Embryonic facial prominence (tissue), 1 donor: ENCODE measurements at regions not wholly inside any gene's neighbourhood (a gene's known extent, or its start where the extent isn't known, plus 50 kb on each side); places are given as distances from the start of the nearest gene placed in this dataset.
A peak's percentile ranks its signal among the peaks of the same experiment; 100 is the strongest.
"Not testable (repeated sequence)": the region's sequence is repeated elsewhere in the genome, so short reads cannot be mapped to it uniquely, and the experiment has no call there.

ENCODE experiments used
- DNase-seq: peaks from one replicate; pipeline ENCODE4 v3.0.0-alpha.2; 2016; ENCODE audit errors: extremely low spot score

- DNase-seq, result not testable (repeated sequence)
Observed at GRCh38 chr5:44756097-44756496, 52.6 kb upstream of the MRPS30 start.

DNA sequence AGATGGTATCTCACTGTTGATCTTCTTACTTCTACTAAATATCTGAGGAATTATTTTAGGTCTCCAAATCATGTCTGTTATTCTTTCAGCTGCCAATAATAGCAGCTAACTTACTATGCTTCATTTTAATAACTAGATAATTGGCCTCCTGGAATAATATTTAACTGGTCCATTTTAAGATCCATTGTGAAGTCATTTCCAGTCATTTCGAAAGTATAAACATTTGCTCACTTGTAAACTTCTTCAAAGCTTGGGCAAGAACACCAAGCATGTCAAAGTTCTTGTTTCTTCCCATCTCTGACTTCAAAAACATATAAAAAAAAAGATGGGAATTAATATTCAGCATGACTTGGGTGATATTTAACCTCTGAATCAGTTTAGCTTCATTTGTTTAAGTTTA is 61.4 kb upstream of the MRPS30 start:
- DNase-seq, result no peak

DNA sequence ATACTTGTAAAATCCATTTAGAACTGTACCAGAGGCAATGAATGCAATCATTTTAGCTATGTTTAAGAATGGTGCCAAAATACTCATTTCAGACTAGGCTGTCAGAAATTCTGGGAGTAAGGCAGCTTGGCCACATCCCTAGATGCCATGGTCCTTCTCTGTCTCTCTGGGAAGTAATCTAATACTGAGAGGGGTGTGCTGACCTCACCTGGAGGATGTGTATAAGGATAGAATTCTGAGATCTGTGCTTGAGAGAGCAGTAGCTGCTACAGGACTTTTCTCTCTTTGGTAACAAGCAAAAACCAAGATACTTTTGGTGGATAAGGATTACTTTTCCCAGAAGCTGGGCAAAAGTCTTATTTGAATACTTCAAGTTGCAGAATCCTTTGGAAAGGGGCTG is 68.1 kb upstream of the MRPS30 start:
- DNase-seq, result no peak

DNA sequence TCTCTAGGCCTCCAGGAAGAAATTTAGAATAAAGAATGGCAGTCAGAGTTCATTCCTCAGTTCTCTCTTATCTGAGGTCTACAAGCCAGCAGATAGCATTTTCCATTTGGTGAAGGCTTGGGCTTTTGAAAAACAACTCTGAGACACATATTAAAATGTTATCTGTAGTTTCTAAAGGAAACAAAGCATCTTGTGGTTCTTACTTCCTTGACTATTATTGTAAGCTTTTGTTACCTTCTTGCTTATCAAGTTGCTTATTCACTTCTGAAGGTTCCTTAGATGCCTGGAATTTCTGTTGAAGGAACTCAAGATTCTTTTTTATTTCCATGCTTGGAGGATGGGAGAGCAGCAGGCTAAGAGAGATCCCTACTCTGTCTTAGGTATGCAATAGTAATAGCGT is 79.2 kb upstream of the MRPS30 start:
- no peak for DNase-seq

DNA sequence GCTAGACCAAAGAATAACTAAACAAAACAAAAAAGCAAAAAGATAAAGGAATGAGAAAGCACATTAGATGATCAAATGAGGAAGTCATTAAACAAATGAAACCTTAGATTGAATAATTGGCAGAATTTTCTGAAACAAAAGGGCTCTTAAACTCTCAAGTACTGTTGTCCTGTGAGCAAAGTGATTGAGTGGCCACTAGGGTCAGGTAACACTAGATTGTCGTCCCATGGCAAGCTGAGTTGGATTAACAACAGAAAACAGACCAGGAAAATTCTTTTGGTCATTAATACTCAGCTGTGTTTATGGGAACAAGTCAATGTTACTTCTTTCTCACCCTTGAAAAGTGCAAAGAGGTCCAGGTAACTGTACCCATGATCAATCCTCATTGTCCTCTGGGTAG is 81.6 kb upstream of the MRPS30 start:
- DNase-seq, result no peak

- no peak for DNase-seq
Observed at GRCh38 chr5:44719856-44720255, 88.9 kb upstream of the MRPS30 start.

DNA sequence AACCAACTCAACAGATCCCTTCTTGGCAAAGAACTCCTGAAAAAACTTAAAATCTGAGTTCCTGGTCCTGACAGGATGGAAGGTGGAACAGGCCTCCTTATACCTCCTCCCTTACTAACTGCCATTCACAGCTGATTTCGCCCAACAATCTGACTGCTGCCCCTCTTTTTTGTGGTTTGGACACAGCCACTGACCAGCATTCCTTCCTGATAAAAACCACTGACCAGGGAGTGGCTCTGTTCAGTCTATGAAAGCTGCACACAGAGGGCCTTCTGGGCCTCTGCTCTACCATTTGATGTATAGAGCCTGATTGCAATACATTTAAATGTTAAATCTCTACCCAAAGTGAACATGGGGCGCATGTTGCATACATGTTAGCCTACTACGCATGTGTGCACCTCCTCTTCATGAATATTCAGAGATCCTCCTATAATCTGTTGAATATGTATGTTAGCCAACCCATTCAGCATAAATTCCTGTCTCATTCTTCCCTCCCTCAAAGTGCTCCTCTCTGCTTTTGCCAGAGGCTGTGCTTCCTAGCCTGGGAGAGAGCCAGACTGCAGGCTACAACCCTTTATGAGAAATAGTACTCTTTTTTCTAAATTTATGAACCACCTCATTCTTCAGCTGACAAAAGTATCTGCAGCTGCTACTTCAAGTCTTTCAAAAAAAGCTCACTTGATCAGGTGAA is 93.7 kb upstream of the MRPS30 start:
- DNase-seq, result no peak

DNA sequence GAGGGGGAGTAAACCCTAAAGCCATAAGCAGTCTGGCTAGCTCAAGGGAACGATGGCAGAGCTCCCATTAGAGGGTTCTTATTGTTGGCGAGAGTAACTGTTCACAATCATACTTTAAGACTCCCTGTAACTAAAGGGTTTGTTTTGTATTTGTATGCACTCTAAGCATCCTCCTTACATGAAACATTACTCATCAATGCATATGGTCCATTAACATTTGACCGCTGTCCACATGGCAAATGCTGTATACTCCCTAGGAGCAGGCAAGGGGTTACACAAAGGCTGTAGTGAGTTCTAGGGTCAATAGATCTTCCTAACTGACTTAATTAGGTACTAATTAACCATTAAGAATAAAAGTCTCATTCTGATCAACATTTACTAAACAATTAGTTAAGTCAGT is 95.3 kb upstream of the MRPS30 start:
- no peak for DNase-seq

DNA sequence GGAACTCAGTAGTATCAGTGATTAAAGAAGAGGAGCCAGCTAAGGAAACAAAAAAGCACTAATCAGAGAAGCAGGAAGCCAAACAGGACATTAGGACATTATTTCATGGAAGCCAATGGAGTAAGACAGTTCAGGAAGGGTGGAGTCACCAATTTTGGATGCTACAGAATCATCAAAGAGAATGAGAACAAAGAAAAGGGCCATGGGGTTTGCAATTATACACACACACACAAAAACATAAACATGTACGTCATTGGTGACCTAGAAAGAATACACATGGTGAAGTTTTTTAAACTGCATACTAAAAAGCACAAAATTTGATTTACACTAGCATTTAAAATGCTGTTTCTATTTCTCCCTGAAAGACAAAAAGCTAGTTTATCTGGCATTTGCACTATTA is 96.8 kb upstream of the MRPS30 start:
- no peak for DNase-seq

DNA sequence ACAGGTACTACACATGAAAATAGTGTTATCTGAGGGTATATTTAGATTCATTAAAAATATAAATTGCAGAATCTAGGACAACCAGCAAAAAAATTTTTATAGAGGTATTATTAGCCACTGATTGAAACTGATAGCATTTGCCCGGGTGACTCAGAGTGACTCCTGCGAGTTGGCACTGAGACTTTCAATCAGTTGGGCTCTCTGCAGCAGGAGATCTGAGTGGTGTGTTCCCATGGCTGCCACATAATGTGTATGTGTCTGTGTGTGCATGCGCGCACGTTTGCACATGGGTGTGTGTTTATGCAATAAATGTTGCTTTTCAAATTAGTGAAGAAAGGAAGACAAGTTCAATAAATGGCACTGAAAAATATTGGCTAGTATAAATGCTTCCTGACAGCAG is 100.1 kb upstream of the MRPS30 start:
- DNase-seq, result no peak

- DNase-seq, result no peak
Observed at GRCh38 chr5:44707721-44708120, 101.0 kb upstream of the MRPS30 start.

DNA sequence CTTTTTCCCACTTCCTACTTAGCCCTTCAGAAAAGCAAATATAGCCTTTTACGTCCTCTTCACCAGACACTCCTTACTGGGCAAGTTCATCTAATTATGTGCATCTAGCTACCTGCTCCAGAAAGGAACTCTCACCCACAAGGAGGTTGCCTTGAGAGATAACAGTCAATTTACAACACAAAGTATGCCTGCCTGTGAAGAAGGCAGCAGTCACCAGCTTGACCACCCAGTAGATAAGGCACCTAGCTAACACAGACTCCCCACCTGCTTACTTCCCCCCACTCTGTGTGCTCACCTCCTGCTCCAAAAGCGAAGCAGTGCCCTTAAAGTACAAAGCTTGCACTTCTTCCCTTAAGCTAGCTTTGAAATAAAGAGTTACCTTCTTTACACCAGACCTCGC is 111.7 kb upstream of the MRPS30 start:
- no peak for DNase-seq

GRCh38 chr5:44695259-44695658 is 113.5 kb upstream of the MRPS30 start:
- DNase-seq, result no peak

DNA sequence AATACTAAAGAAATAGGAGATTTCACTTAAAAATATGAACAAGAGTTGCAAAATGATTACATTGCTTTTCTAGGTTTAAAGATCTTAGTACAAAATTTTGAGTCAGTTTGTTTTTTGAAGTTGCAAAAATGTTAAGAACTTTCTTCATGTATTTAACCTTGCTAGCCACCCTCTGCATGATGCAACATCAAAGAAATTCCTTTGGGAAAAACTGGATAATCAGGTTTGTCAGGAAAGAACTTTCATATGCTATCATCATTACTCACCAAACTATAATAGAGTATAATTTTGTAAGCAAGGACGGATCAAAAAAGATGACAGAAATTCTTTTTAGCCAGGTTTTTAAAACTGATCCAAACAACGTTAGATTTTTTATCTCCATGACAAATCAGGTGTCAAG is 116.9 kb upstream of the MRPS30 start:
- DNase-seq, result no peak

GRCh38 chr5:44681906-44682305 is 126.8 kb upstream of the MRPS30 start:
- no peak for DNase-seq

DNA sequence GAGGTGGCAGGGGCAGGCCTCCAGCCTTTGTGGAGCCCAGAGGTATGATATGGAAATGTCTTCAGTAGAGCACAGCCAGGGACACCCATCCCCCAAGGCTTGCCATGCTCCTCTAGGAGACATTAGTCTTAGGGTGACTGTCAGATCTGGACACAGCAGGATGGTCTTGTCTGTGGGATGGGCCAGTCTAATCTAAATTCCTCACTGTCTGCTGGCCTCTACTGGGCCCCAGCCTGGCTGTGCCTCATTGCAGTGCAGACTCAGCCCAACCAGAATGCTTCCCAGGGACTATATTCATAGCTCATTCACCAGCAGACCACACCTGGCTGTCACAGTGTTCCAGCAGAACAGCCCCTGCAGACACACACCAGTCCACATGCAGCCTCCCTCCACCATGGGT is 129.5 kb upstream of the MRPS30 start:
- no peak for DNase-seq

GRCh38 chr5:44675296-44675695 is 133.5 kb upstream of the MRPS30 start:
- DNase-seq, result no peak

DNA sequence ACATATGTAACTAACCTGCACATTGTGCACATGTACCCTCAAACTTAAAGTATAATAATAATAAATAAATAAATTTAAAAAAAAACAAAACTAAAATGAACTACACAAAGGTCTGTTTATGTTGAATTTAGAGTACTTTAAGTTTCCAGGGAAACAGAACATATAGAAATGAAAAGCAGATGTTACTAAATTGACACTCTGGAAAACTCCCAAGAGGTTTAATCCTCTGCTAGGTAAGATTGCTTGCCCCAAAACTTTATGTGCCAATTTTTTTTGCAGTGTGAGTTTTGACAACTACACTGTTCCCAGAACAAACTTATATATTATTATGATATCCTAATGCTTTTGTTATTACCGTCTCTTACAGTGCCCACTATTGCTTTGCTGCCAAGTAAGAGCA is 134.3 kb upstream of the MRPS30 start:
- peak; percentile 72 for DNase-seq

- DNase-seq, result not testable (repeated sequence)
Observed at GRCh38 chr5:44668471-44668870, 140.3 kb upstream of the MRPS30 start.

DNA sequence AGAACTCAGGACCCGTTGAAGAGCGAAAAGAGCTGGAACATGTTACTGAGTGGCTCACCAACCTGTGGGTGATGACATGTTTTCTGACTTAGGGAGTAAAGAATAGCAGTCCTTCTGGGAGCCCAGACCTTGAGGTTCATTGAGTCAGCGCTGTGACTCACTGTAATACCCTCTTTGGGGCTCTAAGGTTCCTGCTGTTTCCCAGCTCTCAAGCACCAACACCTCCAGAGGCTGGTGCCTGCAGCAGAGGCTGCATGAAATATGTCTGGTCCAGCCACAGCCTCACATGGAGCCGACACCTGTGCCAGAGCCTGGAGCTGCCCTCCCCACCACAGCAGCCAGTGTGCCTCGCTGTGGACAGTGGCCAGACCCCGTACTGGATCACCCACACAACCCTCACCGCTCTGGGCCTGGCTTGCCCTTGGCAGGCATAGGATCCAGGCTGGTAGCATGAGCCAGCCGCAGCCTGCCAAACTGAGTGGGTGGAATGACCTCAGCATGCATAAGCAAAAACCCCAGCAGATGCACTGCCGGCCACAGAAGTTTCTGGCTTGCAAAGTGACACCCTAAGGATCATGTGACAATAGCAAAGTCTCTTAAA is 143.5 kb upstream of the MRPS30 start:
- no peak for DNase-seq

GRCh38 chr5:44664711-44665100 is 144.0 kb upstream of the MRPS30 start:
- no peak for DNase-seq

DNA sequence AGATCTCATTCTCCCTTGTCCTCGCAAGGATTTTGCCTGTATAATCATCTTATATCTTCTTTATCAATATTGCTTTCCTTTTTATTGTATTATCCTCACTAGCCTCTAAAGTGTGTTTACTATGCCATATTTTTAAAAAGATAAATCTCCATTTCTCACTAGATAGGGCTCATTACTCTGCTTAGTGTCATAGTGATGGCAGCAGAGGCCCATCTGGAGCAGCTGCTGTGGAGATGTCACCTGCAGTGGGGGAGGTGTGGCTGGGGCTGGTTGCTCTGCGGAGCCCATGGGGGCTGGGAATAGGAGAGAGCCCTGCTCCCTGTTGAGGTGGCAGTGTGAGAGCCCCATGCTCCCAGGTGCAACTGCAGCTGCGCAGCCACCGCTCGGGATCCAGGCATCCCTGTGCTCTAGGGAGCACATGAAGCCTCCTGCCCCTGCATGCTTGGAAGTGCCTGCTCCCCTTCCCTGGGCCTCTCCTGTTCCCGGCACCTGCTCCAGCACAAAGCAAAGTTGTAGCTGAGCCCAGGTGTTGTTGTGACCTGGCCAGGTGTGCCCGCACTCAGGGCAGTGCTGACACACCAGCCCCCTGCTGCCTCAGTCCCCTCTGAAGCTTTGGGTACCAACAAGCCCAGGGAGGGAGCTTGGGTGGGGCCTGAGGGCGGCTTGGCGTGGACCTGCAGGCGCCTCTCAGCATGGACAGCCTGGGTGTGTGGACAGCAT is 144.6 kb upstream of the MRPS30 start:
- DNase-seq, result no peak

DNA sequence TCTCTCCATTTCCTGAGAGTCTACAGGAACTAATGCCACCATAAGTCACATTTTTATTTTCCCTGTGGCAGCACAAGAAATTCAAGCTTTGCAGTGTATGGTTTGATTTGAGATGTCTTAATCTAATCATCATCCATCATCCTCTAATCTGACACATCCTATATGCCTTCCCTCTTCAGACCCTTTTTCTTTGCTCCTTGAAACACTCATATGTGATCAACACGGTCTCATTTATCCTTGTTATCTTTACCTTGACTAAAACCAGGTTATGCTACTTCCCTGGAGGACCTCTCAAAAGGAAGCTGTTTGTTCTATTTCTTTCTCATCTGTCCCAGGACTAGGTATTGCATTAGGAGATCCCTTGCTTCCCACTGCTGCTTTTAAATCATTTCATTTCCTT is 146.9 kb upstream of the MRPS30 start:
- DNase-seq, result no peak
